Osteoblast (primary cell): ENCODE measurements at regions not wholly inside any gene's neighbourhood (a gene's known extent, or its start where the extent isn't known, plus 50 kb on each side); places are given as distances from the start of the nearest gene placed in this dataset.

Source experiments
- DNase-seq: peaks from one replicate; pipeline ENCODE4 v3.0.0; 2011; ENCODE audit warnings: low spot score, mixed read lengths; ENCODE audit not compliant: insufficient read length; ENCODE audit errors: missing footprints
- H2AFZ ChIP-seq: 2 replicates; pipeline ENCODE4 v1.6.0; 2011; ENCODE audit warnings: mild to moderate bottlenecking, low read length
- H3K27ac ChIP-seq: 2 replicates; pipeline ENCODE4 v1.5.1; 2011; ENCODE audit warnings: mild to moderate bottlenecking, low read depth, low read length, moderate library complexity
- H3K27me3 ChIP-seq: 2 replicates; pipeline ENCODE4 v1.6.0; 2012; ENCODE audit warnings: mild to moderate bottlenecking, control low read depth, inconsistent platforms, low read length, moderate library complexity; ENCODE audit not compliant: insufficient read depth
- H3K36me3 ChIP-seq: 2 replicates; pipeline ENCODE4 v1.5.1; 2011; ENCODE audit warnings: mild to moderate bottlenecking, low read length, control low read depth, moderate library complexity; ENCODE audit not compliant: insufficient read depth
- H3K4me1 ChIP-seq: 2 replicates; pipeline ENCODE4 v1.5.1; 2011; ENCODE audit warnings: mild to moderate bottlenecking, low read length, control low read depth, moderate library complexity; ENCODE audit not compliant: insufficient read depth
- H3K4me2 ChIP-seq: 2 replicates; pipeline ENCODE4 v1.6.0; 2011; ENCODE audit warnings: mild to moderate bottlenecking, low read length; ENCODE audit not compliant: insufficient read depth
- H3K4me3 ChIP-seq: fragments of 200-600 bp; sonication (generic); 3 replicates; pipeline ENCODE4 v1.5.1; 2012; ENCODE audit warnings: mild to moderate bottlenecking, low read length, inconsistent platforms; ENCODE audit not compliant: insufficient read depth
- H3K79me2 ChIP-seq: 2 replicates; pipeline ENCODE4 v1.6.0; 2012; ENCODE audit warnings: mild to moderate bottlenecking, low read length, control low read depth, inconsistent platforms; ENCODE audit not compliant: insufficient read depth
- H3K9me3 ChIP-seq: 2 replicates; pipeline ENCODE4 v1.5.1; 2011; ENCODE audit warnings: low read depth, low read length, control low read depth
- H4K20me1 ChIP-seq: 2 replicates; pipeline ENCODE4 v1.6.0; 2012; ENCODE audit warnings: mild to moderate bottlenecking, low read length, control low read depth; ENCODE audit not compliant: insufficient read depth
- CTCF ChIP-seq: IDR thresholded peaks from 2 replicates; pipeline ENCODE4 v1.5.1; 2011; ENCODE audit warnings: mild to moderate bottlenecking, low read depth, low read length, moderate library complexity; ENCODE audit errors: extremely low read depth

DNA sequence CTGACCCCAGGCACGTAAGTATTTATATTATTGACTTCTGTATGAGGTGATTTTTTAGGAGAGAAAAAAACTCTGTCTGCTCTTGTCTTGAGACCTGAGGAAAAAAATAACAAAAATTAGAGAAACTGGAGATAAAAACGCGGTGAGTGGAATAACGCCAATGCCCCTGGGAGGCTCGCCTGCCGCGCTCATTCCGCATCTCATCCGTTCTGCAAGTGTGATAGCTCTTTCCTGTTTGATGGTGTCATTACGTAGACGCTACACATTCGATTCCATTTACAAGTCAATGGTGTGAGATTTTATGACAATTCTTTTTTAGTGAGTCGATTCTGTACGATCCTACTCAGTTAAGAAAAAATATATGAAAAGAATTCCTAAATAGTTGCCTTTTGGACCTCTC, 194.3 kb upstream of the SMIM21 start:
- Histone ChIP-seq H3K27me3 (no peaks in the 10 kb centered on the region), H3K36me3 (no peaks in the 10 kb centered on the region), H3K4me3 (no peak overlapping the region), H3K9me3 (no peaks in the 10 kb centered on the region), H3K27ac (no peak overlapping the region), H4K20me1 (no peaks in the 10 kb centered on the region), H2AFZ (no peak overlapping the region), H3K4me2 (no peak overlapping the region), H3K79me2 (no peaks in the 10 kb centered on the region), H3K4me1 (peaks cover 13% of the 10 kb centered on the region)
- no peak for DNase-seq
- no peak for TF ChIP-seq CTCF

DNA sequence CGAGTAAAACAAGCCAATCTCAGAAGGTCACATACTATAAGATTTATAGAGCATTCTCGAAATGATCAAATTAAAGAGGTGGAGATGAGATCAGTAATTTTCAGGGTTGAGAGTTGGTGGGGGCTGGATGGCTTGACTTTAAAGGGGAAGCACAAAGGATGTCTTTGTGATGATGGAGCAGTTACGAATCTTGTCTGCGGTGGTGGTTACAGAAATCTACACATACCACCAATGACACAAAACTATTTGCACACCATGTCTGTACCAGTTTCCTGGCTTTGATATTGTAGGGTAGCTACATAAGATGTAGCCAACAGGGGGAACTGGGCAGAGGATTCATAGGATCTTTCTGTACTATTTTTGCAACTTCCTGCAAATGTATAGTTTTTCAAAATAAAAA, 190.6 kb upstream of the SMIM21 start:
- no peak for DNase-seq
- H2AFZ ChIP-seq, result no peak overlapping the region
- H3K79me2 ChIP-seq, result no peaks in the 10 kb centered on the region
- H3K4me1 ChIP-seq, result no peaks in the 10 kb centered on the region
- H3K27me3 ChIP-seq, result no peaks in the 10 kb centered on the region
- no peaks in the 10 kb centered on the region for H3K36me3 ChIP-seq
- no peak for TF ChIP-seq CTCF
- no peak overlapping the region for H3K4me3 ChIP-seq
- H3K4me2 ChIP-seq, result no peak overlapping the region
- H3K9me3 ChIP-seq, result no peaks in the 10 kb centered on the region
- no peaks in the 10 kb centered on the region for H4K20me1 ChIP-seq
- H3K27ac ChIP-seq, result no peak overlapping the region

- H3K9me3 ChIP-seq, result no peaks in the 10 kb centered on the region
- no peaks in the 10 kb centered on the region for H3K27me3 ChIP-seq
- H4K20me1 ChIP-seq, result no peaks in the 10 kb centered on the region
- DNase-seq, result no peak
- H2AFZ ChIP-seq, result no peak overlapping the region
- no peaks in the 10 kb centered on the region for H3K36me3 ChIP-seq
- no peak overlapping the region for H3K27ac ChIP-seq
- no peaks in the 10 kb centered on the region for H3K79me2 ChIP-seq
- H3K4me2 ChIP-seq, result no peak overlapping the region
- H3K4me3 ChIP-seq, result no peak overlapping the region
- no peak for TF ChIP-seq CTCF
- H3K4me1 ChIP-seq, result no peaks in the 10 kb centered on the region
These were observed 185.0 kb upstream of the SMIM21 start for GRCh38 chr18:75612456-75612855.

DNA sequence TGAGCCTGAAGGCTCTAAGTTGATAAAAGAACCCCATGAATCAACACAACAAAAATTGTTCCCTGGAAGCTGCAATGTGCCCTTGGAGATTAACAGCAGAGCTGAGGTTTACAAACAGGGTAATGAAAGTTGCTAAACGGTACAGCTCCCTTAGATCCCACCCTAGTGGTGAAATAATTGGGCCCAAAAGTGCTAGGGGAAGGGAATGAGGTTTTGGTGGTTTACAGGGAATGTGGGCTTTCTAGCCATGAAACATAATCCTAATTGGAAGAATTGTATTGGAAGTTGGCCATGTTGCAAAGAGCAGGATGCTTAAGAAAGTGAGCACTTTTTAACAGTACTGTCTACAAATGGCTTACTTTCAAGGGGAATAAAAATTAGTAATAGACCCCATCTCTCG, 180.2 kb upstream of the SMIM21 start:
- Histone ChIP-seq H3K4me2 (no peak overlapping the region), H3K27ac (no peak overlapping the region), H3K4me1 (no peaks in the 10 kb centered on the region), H3K9me3 (no peaks in the 10 kb centered on the region), H3K27me3 (no peaks in the 10 kb centered on the region), H2AFZ (no peak overlapping the region), H3K79me2 (no peaks in the 10 kb centered on the region), H4K20me1 (no peaks in the 10 kb centered on the region), H3K4me3 (no peak overlapping the region), H3K36me3 (no peaks in the 10 kb centered on the region)
- no peak for TF ChIP-seq CTCF
- DNase-seq, result no peak
